IMR-90 (cell line): ENCODE measurements at regions not wholly inside any gene's neighbourhood (a gene's known extent, or its start where the extent isn't known, plus 50 kb on each side); places are given as distances from the start of the nearest gene placed in this dataset.
"Not testable (repeated sequence)": the region's sequence is repeated elsewhere in the genome, so short reads cannot be mapped to it uniquely, and the experiment has no call there.

Experiments
- ATAC-seq: fragments of 200-7000 bp; cut with Tn5 transposase; 2 replicates; pipeline ENCODE4 v1.9.1; 2020; ENCODE audit warnings: low read depth, mild to moderate bottlenecking, moderate library complexity
- BruUV-seq: library from RNA; stranded (reverse); fragments of 400-500 nt; replicated peaks from 2 replicates; lab custom pipeline; 2021; lab: Mats Ljungman, UMichigan
- CTCF ChIA-PET: fragments of 300-600 bp; formaldehyde crosslinking; extraction: SDS; loops from one replicate; lab custom pipeline; 2021; ENCODE audit warnings: antibody characterized with exemption; lab: Yijun Ruan, JAX
- POLR2A ChIA-PET: fragments of 300-600 bp; sonication (Branson Sonifier 250); formaldehyde crosslinking; loops from one replicate; lab custom pipeline; 2022; ENCODE audit warnings: antibody characterized with exemption; ENCODE audit not compliant: unreplicated experiment; lab: Charles Lee
- DNase-seq: peaks from one replicate; pipeline ENCODE4 v3.0.0; 2013
- H2AFZ ChIP-seq: replicated peaks from 2 replicates; pipeline ENCODE3; 2013; ENCODE audit warnings: low read length, mild to moderate bottlenecking; ENCODE audit not compliant: poor library complexity
- H2AK5ac ChIP-seq: 2 replicates; pipeline ENCODE4 v1.6.1; 2013; ENCODE audit warnings: low read depth, low read length, inconsistent platforms
- H2AK9ac ChIP-seq: replicated peaks from 2 replicates; pipeline ENCODE3; 2013; ENCODE audit warnings: mild to moderate bottlenecking, low read depth, low read length, moderate library complexity; ENCODE audit not compliant: poor library complexity
- H2BK120ac ChIP-seq: 2 replicates; pipeline ENCODE4 v1.6.1; 2013; ENCODE audit warnings: low read depth, low read length, inconsistent platforms
- H2BK15ac ChIP-seq: 3 replicates; pipeline ENCODE4 v1.6.1; 2013; ENCODE audit warnings: low read depth, low read length, inconsistent platforms
- H2BK20ac ChIP-seq: 2 replicates; pipeline ENCODE4 v1.6.1; 2013; ENCODE audit warnings: low read depth, mild to moderate bottlenecking, inconsistent platforms, low read length, moderate library complexity
- H2BK5ac ChIP-seq: 2 replicates; pipeline ENCODE4 v1.6.1; 2013; ENCODE audit warnings: mild to moderate bottlenecking, low read depth, low read length, inconsistent platforms; ENCODE audit not compliant: poor library complexity, severe bottlenecking
- H3K14ac ChIP-seq: replicated peaks from 2 replicates; pipeline ENCODE4 v1.6.1; 2013; ENCODE audit warnings: low read depth, low read length, inconsistent platforms
- H3K18ac ChIP-seq: 2 replicates; pipeline ENCODE4 v1.6.1; 2013; ENCODE audit warnings: low read depth, low read length, control low read depth
- H3K23ac ChIP-seq: 2 replicates; pipeline ENCODE4 v1.6.1; 2013; ENCODE audit warnings: low read depth, low read length, inconsistent platforms
- H3K27ac ChIP-seq: 2 replicates; pipeline ENCODE4 v1.5.1; 2013; ENCODE audit warnings: mild to moderate bottlenecking, control low read depth, low read length; ENCODE audit not compliant: insufficient read depth
- H3K27me3 ChIP-seq: 2 replicates; pipeline ENCODE4 v1.6.1; 2013; ENCODE audit warnings: low read length; ENCODE audit not compliant: control insufficient read depth, insufficient read depth
- H3K36me3 ChIP-seq: 2 replicates; pipeline ENCODE4 v1.6.1; 2013; ENCODE audit warnings: low read length, mixed read lengths; ENCODE audit not compliant: control insufficient read depth, insufficient read depth
- H3K4ac ChIP-seq: 2 replicates; pipeline ENCODE4 v1.6.1; 2013; ENCODE audit warnings: low read depth, low read length, inconsistent platforms
- H3K4me1 ChIP-seq: 2 replicates; pipeline ENCODE4 v1.6.1; 2013; ENCODE audit warnings: low read length, mixed read lengths; ENCODE audit not compliant: control insufficient read depth, insufficient read depth
- H3K4me2 ChIP-seq: 2 replicates; pipeline ENCODE4 v1.6.1; 2013; ENCODE audit warnings: low read depth, mild to moderate bottlenecking, control low read depth, low read length, moderate library complexity
- H3K4me3 ChIP-seq: 2 replicates; pipeline ENCODE4 v1.5.1; 2013; ENCODE audit warnings: low read depth, mild to moderate bottlenecking, control low read depth, low read length, moderate library complexity; ENCODE audit not compliant: insufficient read depth
- H3K56ac ChIP-seq: 2 replicates; pipeline ENCODE4 v1.6.1; 2013; ENCODE audit warnings: low read length, inconsistent platforms; ENCODE audit not compliant: insufficient read depth; ENCODE audit errors: extremely low read depth
- H3K79me1 ChIP-seq, 2 experiments: 2 replicates each; pipeline ENCODE4 v1.6.1; 2013; ENCODE audit warnings: low read length in 2 of 2, inconsistent platforms in 1 of 2, low read depth in 1 of 2
- H3K9ac ChIP-seq: 2 replicates; pipeline ENCODE4 v1.6.1; 2013; ENCODE audit warnings: low read depth, low read length, control low read depth
- H3K9me1 ChIP-seq: 2 replicates; pipeline ENCODE4 v1.6.1; 2013; ENCODE audit warnings: low read length, inconsistent platforms; ENCODE audit not compliant: insufficient read depth
- H3K9me3 ChIP-seq: 2 replicates; pipeline ENCODE4 v1.6.1; 2013; ENCODE audit warnings: low read length; ENCODE audit not compliant: control insufficient read depth, insufficient read depth
- H4K20me1 ChIP-seq: 2 replicates; pipeline ENCODE4 v1.6.1; 2013; ENCODE audit warnings: low read length, inconsistent platforms; ENCODE audit not compliant: insufficient read depth
- H4K5ac ChIP-seq: 2 replicates; pipeline ENCODE4 v1.6.1; 2013; ENCODE audit warnings: mild to moderate bottlenecking, low read depth, low read length, control low read depth
- H4K8ac ChIP-seq, 2 experiments: 2 replicates each; pipeline ENCODE4 v1.6.1; 2013; ENCODE audit warnings: low read depth in 2 of 2, low read length in 2 of 2, control low read depth in 1 of 2, inconsistent platforms in 1 of 2
- H4K91ac ChIP-seq: 2 replicates; pipeline ENCODE4 v1.6.1; 2013; ENCODE audit warnings: low read depth, low read length, inconsistent platforms; ENCODE audit not compliant: insufficient read depth
- WGBS, 2 experiments: methylation state at CpG; one replicate each; pipeline versions ENCODE4 v1.1.5 to v1.1.7; 2013; ENCODE audit warnings: missing lambda C conversion rate in 2 of 2; ENCODE audit not compliant: insufficient read length in 1 of 2; ENCODE audit errors: extremely low coverage in 2 of 2; 5-methylcytosine and 5-hydroxymethylcytosine counted together
- dilution Hi-C: fragments of 300-500 bp; cut with HindIII; formaldehyde crosslinking; loops from one replicate; pipeline ENCODE4 v1.14.3; 2018; ENCODE audit warnings: low sequenced_read_pairs; ENCODE audit not compliant: unreplicated experiment
- in situ Hi-C: fragments of 300-500 bp; cut with MboI; formaldehyde crosslinking; loops from 3 replicates; pipeline ENCODE4 v1.14.3; 2019; ENCODE audit warnings: low sequenced_read_pairs, inconsistent platforms, mixed read lengths
- intact Hi-C: fragments of 100-400 bp; cut with micrococcal nuclease; formaldehyde crosslinking; loops from 2 replicates; pipeline ENCODE4 v1.10.0; 2022

GRCh38 chr1:245056296-245056695 lies 98.5 kb upstream of the KIF26B start:
- H3K4ac ChIP-seq, H2AFZ ChIP-seq, H3K4me1 ChIP-seq, H4K20me1 ChIP-seq, H4K5ac ChIP-seq, in situ Hi-C loops, H2BK120ac ChIP-seq, H3K9me3 ChIP-seq, H4K91ac ChIP-seq, H3K23ac ChIP-seq, H3K79me1 ChIP-seq, H2BK15ac ChIP-seq, POLR2A ChIA-PET, H3K4me3 ChIP-seq, intact Hi-C loops, H2AK9ac ChIP-seq, H2BK5ac ChIP-seq, H3K18ac ChIP-seq, H2BK20ac ChIP-seq, H3K9me1 ChIP-seq, H3K27me3 ChIP-seq, H4K8ac ChIP-seq, H2AK5ac ChIP-seq, H3K14ac ChIP-seq, H3K27ac ChIP-seq, H3K9ac ChIP-seq, H3K56ac ChIP-seq, H3K36me3 ChIP-seq, BruUV-seq, H3K4me2 ChIP-seq, dilution Hi-C loops: not testable (repeated sequence)
- CTCF ChIA-PET, result interaction anchor here (1.8 kb wide), 1 partner anchor 14 kb away, joined by 8 read pairs; no protein-coding TSS in a partner anchor
- DNase-seq, result peak; percentile 28
- no CpG with 5 or more reads among the region's 5 CpGs for WGBS, 2 experiments
- peak; percentile 42; the same call in 1 of the 2 replicates for ATAC-seq
